Liver (tissue), 8 donors: ENCODE measurements at regions not wholly inside any gene's neighbourhood (a gene's known extent, or its start where the extent isn't known, plus 50 kb on each side); places are given as distances from the start of the nearest gene placed in this dataset.

Experiments used
- DNase-seq: peaks from one replicate; pipeline ENCODE4 v3.0.0-alpha.2; 2017; ENCODE audit warnings: low spot score
- H3K27ac ChIP-seq, 2 donors: one replicate each; pipeline ENCODE4 v1.7.0; 2013; ENCODE audit warnings: inconsistent platforms in 2 of 2, low read length in 2 of 2, control low read depth in 1 of 2, low read depth in 1 of 2, mild to moderate bottlenecking in 1 of 2
- H3K27me3 ChIP-seq, 4 donors: one replicate each; pipeline versions ENCODE4 v1.6.1 to v1.7.0; 2013; ENCODE audit warnings: low read length in 3 of 4, inconsistent platforms in 1 of 4, mild to moderate bottlenecking in 1 of 4, moderate library complexity in 1 of 4; ENCODE audit not compliant: control insufficient read depth in 4 of 4, insufficient read depth in 4 of 4
- H3K36me3 ChIP-seq, 4 donors: one replicate each; pipeline versions ENCODE4 v1.6.1 to v1.7.0; 2013; ENCODE audit warnings: low read length in 3 of 4, mild to moderate bottlenecking in 3 of 4, low read depth in 1 of 4, moderate library complexity in 1 of 4; ENCODE audit not compliant: control insufficient read depth in 4 of 4, insufficient read depth in 3 of 4
- H3K4me1 ChIP-seq, 4 donors: one replicate each; pipeline versions ENCODE4 v1.6.1 to v1.7.0; 2013; ENCODE audit warnings: low read length in 3 of 4, mild to moderate bottlenecking in 3 of 4, moderate library complexity in 1 of 4; ENCODE audit not compliant: control insufficient read depth in 4 of 4, insufficient read depth in 4 of 4
- H3K4me3 ChIP-seq, 3 donors: one replicate each; pipeline versions ENCODE4 v1.6.1 to v1.7.0; 2013; ENCODE audit warnings: low read length in 3 of 3, control low read depth in 1 of 3, low read depth in 1 of 3, mild to moderate bottlenecking in 1 of 3
- H3K9ac ChIP-seq, 2 donors: one replicate each; pipeline ENCODE4 v1.7.0; 2013; ENCODE audit warnings: low read length in 2 of 2, mild to moderate bottlenecking in 2 of 2, moderate library complexity in 2 of 2, control low read depth in 1 of 2, low read depth in 1 of 2
- H3K9me3 ChIP-seq, 4 donors: one replicate each; pipeline versions ENCODE4 v1.6.1 to v1.7.0; 2013; ENCODE audit warnings: low read length in 3 of 4; ENCODE audit not compliant: control insufficient read depth in 4 of 4
- EGR1 ChIP-seq, 2 donors: IDR thresholded peaks; 2 replicates each; pipeline ENCODE4 v1.6.1; 2016 to 2018; ENCODE audit warnings: antibody characterized with exemption in 2 of 2, low read depth in 2 of 2
- FOXA1 ChIP-seq: IDR thresholded peaks from 2 replicates; pipeline ENCODE4 v1.6.1; 2016; ENCODE audit warnings: antibody characterized with exemption
- FOXA2 ChIP-seq: IDR thresholded peaks from 2 replicates; pipeline ENCODE4 v1.6.1; 2016; ENCODE audit warnings: antibody characterized with exemption
- GABPA ChIP-seq, 2 donors: IDR thresholded peaks in 1 of 2; conservative IDR thresholded peaks in 1 of 2; 2 replicates each; pipeline ENCODE4 v1.6.1; 2016; ENCODE audit warnings: antibody characterized with exemption in 2 of 2, mild to moderate bottlenecking in 1 of 2, moderate library complexity in 1 of 2
- HNF4A ChIP-seq, 2 donors: conservative IDR thresholded peaks; 2 replicates each; pipeline ENCODE4 v1.6.1; 2016; ENCODE audit warnings: antibody characterized with exemption in 2 of 2, mild to moderate bottlenecking in 2 of 2
- HNF4G ChIP-seq: IDR thresholded peaks from 2 replicates; pipeline ENCODE4 v1.6.1; 2016; ENCODE audit warnings: antibody characterized with exemption
- JUND ChIP-seq, 2 donors: IDR thresholded peaks; 2 replicates each; pipeline ENCODE4 v1.6.1; 2016; ENCODE audit warnings: antibody characterized with exemption in 2 of 2
- NR2F2 ChIP-seq: IDR thresholded peaks from 2 replicates; pipeline ENCODE4 v1.6.1; 2016; ENCODE audit warnings: antibody characterized with exemption
- RAD21 ChIP-seq, 2 donors: IDR thresholded peaks; 2 replicates each; pipeline ENCODE4 v1.6.1; 2016; ENCODE audit warnings: antibody characterized with exemption in 2 of 2, mild to moderate bottlenecking in 2 of 2
- RXRA ChIP-seq, 2 donors: IDR thresholded peaks; 2 replicates each; pipeline ENCODE4 v1.6.1; 2017 to 2018; ENCODE audit warnings: antibody characterized with exemption in 2 of 2, mild to moderate bottlenecking in 1 of 2
- SP1 ChIP-seq: IDR thresholded peaks from 2 replicates; pipeline ENCODE4 v1.6.1; 2018; ENCODE audit warnings: antibody characterized with exemption, mild to moderate bottlenecking
- YY1 ChIP-seq: IDR thresholded peaks from 2 replicates; pipeline ENCODE4 v1.6.1; 2016; ENCODE audit warnings: antibody characterized with exemption, mild to moderate bottlenecking
- WGBS: extraction: QIAGEN DNeasy Blood & Tissue Kit; methylation state at CpG from one replicate; pipeline ENCODE4 v1.1.7; 2013; 5-methylcytosine and 5-hydroxymethylcytosine counted together
- TF ChIP-seq, protein P1 (sequence below): IDR thresholded peaks from 2 replicates; pipeline ENCODE4 v1.6.1; 2016; ENCODE audit warnings: antibody characterized with exemption
- TF ChIP-seq, protein P2 (sequence below): IDR thresholded peaks from 2 replicates; pipeline ENCODE4 v1.6.1; 2016; ENCODE audit warnings: antibody characterized with exemption, mild to moderate bottlenecking
- TF ChIP-seq, protein P3 (sequence below): IDR thresholded peaks from 2 replicates; pipeline ENCODE4 v1.6.1; 2016; ENCODE audit warnings: antibody characterized with exemption
- TF ChIP-seq, protein P4 (sequence below): fragments of 150-350 bp; IDR thresholded peaks from 2 replicates; pipeline ENCODE4 v1.5.1; 2017; ENCODE audit warnings: improper control_type of control experiment, low read depth, low read length; ENCODE audit not compliant: missing input control
- TF ChIP-seq, protein P5 (sequence below): IDR thresholded peaks from 2 replicates; pipeline ENCODE4 v1.6.1; 2016; ENCODE audit warnings: antibody characterized with exemption
- donor health status: healthy.
- donor health status: healthy.
- donor health status: healthy.
- donor health status: healthy.
- donor health status: healthy.

DNA sequence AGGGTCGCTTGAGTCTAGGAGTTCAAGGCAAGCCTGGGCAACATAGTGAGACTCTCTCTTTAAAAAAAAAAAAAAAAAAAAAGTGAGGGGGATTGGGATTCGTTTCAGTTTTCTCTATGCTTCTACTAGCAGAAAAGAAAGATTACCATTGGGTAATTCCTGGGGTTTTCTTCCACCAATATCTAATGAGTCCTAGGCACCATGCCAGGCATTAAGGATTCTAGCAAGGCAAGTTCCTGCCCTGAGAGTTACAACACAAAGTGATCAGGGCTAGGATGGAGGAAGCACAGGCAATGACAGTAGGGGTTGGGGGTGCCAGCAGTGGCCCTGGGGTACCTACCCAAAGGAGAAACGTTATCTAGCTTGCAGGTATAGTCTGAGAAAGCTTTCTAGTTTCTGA is 90.8 kb downstream of the PCDH1 start:
- Histone ChIP-seq H3K36me3 (no peaks in the 10 kb centered on the region), H3K9me3 (no peaks in the 10 kb centered on the region), H3K27ac (no peak overlapping the region), H3K4me3 (no peak overlapping the region), H3K4me1 (no peaks in the 10 kb centered on the region), H3K27me3 (no peaks in the 10 kb centered on the region), H3K9ac (no peak overlapping the region)
- WGBS: 63% methylated on average over 3 of the region's 3 CpGs
- TF ChIP-seq, protein P1, sequence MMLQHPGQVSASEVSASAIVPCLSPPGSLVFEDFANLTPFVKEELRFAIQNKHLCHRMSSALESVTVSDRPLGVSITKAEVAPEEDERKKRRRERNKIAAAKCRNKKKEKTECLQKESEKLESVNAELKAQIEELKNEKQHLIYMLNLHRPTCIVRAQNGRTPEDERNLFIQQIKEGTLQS: no peak
- TF ChIP-seq RXRA (IDR thresholded peaks at IDR 0.05) (no peak), FOXA2 (no peak), HNF4G (no peak), EGR1 (IDR thresholded peaks at IDR 0.05; ENCODE audit: low read depth in 2 of 2) (no peak), RAD21 (IDR thresholded peaks at IDR 0.05) (no peak), HNF4A (conservative IDR thresholded peaks at IDR 0.05) (no peak), NR2F2 (no peak), SP1 (no peak)
- TF ChIP-seq, protein P2, sequence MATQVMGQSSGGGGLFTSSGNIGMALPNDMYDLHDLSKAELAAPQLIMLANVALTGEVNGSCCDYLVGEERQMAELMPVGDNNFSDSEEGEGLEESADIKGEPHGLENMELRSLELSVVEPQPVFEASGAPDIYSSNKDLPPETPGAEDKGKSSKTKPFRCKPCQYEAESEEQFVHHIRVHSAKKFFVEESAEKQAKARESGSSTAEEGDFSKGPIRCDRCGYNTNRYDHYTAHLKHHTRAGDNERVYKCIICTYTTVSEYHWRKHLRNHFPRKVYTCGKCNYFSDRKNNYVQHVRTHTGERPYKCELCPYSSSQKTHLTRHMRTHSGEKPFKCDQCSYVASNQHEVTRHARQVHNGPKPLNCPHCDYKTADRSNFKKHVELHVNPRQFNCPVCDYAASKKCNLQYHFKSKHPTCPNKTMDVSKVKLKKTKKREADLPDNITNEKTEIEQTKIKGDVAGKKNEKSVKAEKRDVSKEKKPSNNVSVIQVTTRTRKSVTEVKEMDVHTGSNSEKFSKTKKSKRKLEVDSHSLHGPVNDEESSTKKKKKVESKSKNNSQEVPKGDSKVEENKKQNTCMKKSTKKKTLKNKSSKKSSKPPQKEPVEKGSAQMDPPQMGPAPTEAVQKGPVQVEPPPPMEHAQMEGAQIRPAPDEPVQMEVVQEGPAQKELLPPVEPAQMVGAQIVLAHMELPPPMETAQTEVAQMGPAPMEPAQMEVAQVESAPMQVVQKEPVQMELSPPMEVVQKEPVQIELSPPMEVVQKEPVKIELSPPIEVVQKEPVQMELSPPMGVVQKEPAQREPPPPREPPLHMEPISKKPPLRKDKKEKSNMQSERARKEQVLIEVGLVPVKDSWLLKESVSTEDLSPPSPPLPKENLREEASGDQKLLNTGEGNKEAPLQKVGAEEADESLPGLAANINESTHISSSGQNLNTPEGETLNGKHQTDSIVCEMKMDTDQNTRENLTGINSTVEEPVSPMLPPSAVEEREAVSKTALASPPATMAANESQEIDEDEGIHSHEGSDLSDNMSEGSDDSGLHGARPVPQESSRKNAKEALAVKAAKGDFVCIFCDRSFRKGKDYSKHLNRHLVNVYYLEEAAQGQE: no peak
- TF ChIP-seq, protein P3, sequence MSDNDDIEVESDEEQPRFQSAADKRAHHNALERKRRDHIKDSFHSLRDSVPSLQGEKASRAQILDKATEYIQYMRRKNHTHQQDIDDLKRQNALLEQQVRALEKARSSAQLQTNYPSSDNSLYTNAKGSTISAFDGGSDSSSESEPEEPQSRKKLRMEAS: no peak
- TF ChIP-seq, protein P4, sequence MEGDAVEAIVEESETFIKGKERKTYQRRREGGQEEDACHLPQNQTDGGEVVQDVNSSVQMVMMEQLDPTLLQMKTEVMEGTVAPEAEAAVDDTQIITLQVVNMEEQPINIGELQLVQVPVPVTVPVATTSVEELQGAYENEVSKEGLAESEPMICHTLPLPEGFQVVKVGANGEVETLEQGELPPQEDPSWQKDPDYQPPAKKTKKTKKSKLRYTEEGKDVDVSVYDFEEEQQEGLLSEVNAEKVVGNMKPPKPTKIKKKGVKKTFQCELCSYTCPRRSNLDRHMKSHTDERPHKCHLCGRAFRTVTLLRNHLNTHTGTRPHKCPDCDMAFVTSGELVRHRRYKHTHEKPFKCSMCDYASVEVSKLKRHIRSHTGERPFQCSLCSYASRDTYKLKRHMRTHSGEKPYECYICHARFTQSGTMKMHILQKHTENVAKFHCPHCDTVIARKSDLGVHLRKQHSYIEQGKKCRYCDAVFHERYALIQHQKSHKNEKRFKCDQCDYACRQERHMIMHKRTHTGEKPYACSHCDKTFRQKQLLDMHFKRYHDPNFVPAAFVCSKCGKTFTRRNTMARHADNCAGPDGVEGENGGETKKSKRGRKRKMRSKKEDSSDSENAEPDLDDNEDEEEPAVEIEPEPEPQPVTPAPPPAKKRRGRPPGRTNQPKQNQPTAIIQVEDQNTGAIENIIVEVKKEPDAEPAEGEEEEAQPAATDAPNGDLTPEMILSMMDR: no peak
- DNase-seq: no peak

DNA sequence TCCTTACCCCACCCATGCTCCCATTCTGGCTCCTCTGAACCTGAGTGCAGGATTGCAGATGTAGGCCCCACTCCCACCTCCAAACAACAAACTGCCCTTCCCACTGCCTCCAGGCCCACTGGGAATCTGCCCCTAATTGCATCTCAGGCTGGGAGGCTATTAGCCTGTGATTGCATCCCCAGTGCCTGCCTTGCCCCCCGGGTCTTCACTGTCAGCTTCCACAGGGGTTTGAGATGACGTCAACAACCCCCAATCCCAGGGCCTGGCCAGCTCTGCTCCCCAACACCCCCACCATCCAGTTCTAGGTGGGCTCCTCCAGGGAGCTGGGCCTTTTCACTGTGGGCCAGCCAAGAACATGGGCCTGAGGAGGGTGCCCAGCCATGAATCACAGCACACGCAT is 91.5 kb downstream of the PCDH1 start:
- H3K4me1 ChIP-seq: no peaks in the 10 kb centered on the region
- no peak overlapping the region for H3K4me3 ChIP-seq
- WGBS: 79% methylated on average over 3 of the region's 3 CpGs
- no peaks in the 10 kb centered on the region for H3K9me3 ChIP-seq
- TF ChIP-seq RXRA (IDR thresholded peaks at IDR 0.05) (no peak), GABPA (IDR thresholded peaks at IDR 0.05 in 1 of 2, conservative IDR thresholded peaks at IDR 0.05 in 1 of 2) (no peak), JUND (IDR thresholded peaks at IDR 0.05) (no peak), SP1 (no peak), FOXA2 (no peak), FOXA1 (no peak), HNF4A (conservative IDR thresholded peaks at IDR 0.05) (no peak), YY1 (no peak), NR2F2 (no peak), RAD21 (IDR thresholded peaks at IDR 0.05) (no peak), EGR1 (IDR thresholded peaks at IDR 0.05; ENCODE audit: low read depth in 2 of 2) (no peak)
- TF ChIP-seq, protein P5, sequence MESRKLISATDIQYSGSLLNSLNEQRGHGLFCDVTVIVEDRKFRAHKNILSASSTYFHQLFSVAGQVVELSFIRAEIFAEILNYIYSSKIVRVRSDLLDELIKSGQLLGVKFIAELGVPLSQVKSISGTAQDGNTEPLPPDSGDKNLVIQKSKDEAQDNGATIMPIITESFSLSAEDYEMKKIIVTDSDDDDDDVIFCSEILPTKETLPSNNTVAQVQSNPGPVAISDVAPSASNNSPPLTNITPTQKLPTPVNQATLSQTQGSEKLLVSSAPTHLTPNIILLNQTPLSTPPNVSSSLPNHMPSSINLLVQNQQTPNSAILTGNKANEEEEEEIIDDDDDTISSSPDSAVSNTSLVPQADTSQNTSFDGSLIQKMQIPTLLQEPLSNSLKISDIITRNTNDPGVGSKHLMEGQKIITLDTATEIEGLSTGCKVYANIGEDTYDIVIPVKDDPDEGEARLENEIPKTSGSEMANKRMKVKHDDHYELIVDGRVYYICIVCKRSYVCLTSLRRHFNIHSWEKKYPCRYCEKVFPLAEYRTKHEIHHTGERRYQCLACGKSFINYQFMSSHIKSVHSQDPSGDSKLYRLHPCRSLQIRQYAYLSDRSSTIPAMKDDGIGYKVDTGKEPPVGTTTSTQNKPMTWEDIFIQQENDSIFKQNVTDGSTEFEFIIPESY: no peak
- TF ChIP-seq, protein P2: no peak
- TF ChIP-seq, protein P3: no peak
- TF ChIP-seq, protein P4: no peak
- TF ChIP-seq, protein P1: no peak
- no peak for DNase-seq
- no peak overlapping the region for H3K9ac ChIP-seq
- no peaks in the 10 kb centered on the region for H3K27me3 ChIP-seq
- H3K27ac ChIP-seq: no peak overlapping the region
- H3K36me3 ChIP-seq: no peaks in the 10 kb centered on the region
